Stomach (tissue), 4 donors: ENCODE measurements at regions not wholly inside any gene's neighbourhood (a gene's known extent, or its start where the extent isn't known, plus 50 kb on each side); places are given as distances from the start of the nearest gene placed in this dataset.

Experiments used
- CTCF ChIP-seq, 7 experiments: fragments of 450-650 bp in 4 of 7; fragments of 200-600 bp in 3 of 7; sonication (generic) in 3 of 7; IDR thresholded peaks; one replicate each; pipeline ENCODE4 v1.5.1; 2016 to 2019; ENCODE audit warnings: antibody characterized with exemption in 7 of 7, control low read depth in 2 of 7, mild to moderate bottlenecking in 1 of 7
- POLR2A ChIP-seq, 4 donors: fragments of 450-650 bp; IDR thresholded peaks; one replicate each; pipeline ENCODE4 v1.6.1; 2016; ENCODE audit warnings: antibody characterized with exemption in 4 of 4, control low read depth in 2 of 4, mild to moderate bottlenecking in 1 of 4, moderate library complexity in 1 of 4

GRCh38 chr17:72467841-72468653 is 347.2 kb downstream of the SOX9 start:
- no peak for TF ChIP-seq CTCF (IDR thresholded peaks at IDR 0.05)
- TF ChIP-seq POLR2A (IDR thresholded peaks at IDR 0.05), result no peak
